Lung (tissue), 11 donors: ENCODE measurements at regions not wholly inside any gene's neighbourhood (a gene's known extent, or its start where the extent isn't known, plus 50 kb on each side); places are given as distances from the start of the nearest gene placed in this dataset.

Experiments used
- ATAC-seq: fragments of 200-7000 bp; cut with Tn5 transposase; one replicate; pipeline ENCODE4 v1.9.1; 2020; ENCODE audit warnings: moderate number of reproducible peaks; ENCODE audit not compliant: insufficient read depth, low FRiP score
- DNase-seq, 3 donors: peaks; one replicate each; pipeline ENCODE4 v3.0.0-alpha.2; 2013 to 2017
- H3K27ac ChIP-seq, 2 donors: one replicate each; pipeline ENCODE4 v1.5.1; 2013; ENCODE audit warnings: mild to moderate bottlenecking in 2 of 2, moderate library complexity in 2 of 2, control low read depth in 1 of 2, inconsistent platforms in 1 of 2, low read depth in 1 of 2, low read length in 1 of 2
- H3K27me3 ChIP-seq, 3 donors: one replicate each; pipeline ENCODE4 v1.5.1; 2013; ENCODE audit warnings: low read length in 2 of 3; ENCODE audit not compliant: control insufficient read depth in 3 of 3, insufficient read depth in 3 of 3
- H3K36me3 ChIP-seq, 4 donors: one replicate each; pipeline ENCODE4 v1.5.1; 2013; ENCODE audit warnings: low read length in 4 of 4, mild to moderate bottlenecking in 1 of 4, moderate library complexity in 1 of 4; ENCODE audit not compliant: control insufficient read depth in 4 of 4, insufficient read depth in 4 of 4
- H3K4me1 ChIP-seq, 5 donors: one replicate each; pipeline ENCODE4 v1.5.1; 2013; ENCODE audit warnings: low read length in 5 of 5, mild to moderate bottlenecking in 2 of 5, moderate library complexity in 1 of 5; ENCODE audit not compliant: control insufficient read depth in 5 of 5, insufficient read depth in 5 of 5
- H3K4me3 ChIP-seq: one replicate; pipeline ENCODE4 v1.5.1; 2013; ENCODE audit warnings: mild to moderate bottlenecking, control low read depth, moderate library complexity
- H3K9ac ChIP-seq, 2 donors: one replicate each; pipeline ENCODE4 v1.5.1; 2013; ENCODE audit warnings: low read length in 2 of 2, control low read depth in 1 of 2; ENCODE audit not compliant: insufficient read depth in 1 of 2
- H3K9me3 ChIP-seq, 4 donors: one replicate each; pipeline ENCODE4 v1.5.1; 2013; ENCODE audit warnings: low read length in 3 of 4, mild to moderate bottlenecking in 1 of 4, moderate library complexity in 1 of 4; ENCODE audit not compliant: control insufficient read depth in 4 of 4, insufficient read depth in 3 of 4
- CTCF ChIP-seq: IDR thresholded peaks from 2 replicates; pipeline ENCODE4 v1.5.1; 2012; ENCODE audit warnings: mild to moderate bottlenecking; ENCODE audit errors: control extremely low read depth, extremely low read depth
- WGBS, 2 donors: extraction: QIAGEN DNeasy Blood & Tissue Kit; methylation state at CpG; one replicate each; pipeline ENCODE4 v1.1.7; 2013; 5-methylcytosine and 5-hydroxymethylcytosine counted together
- donor health status: control.
- donor health status: control.
- donor health status: Bipolar disorder and iron deficiency.
- donor health status: healthy.
- donor health status: DM: yes; HTN: yes; CAD: no.

GRCh38 chr1:99554727-99555126, 91.2 kb upstream of the PALMD start:
- TF ChIP-seq CTCF: no peak
- no peaks in the 10 kb centered on the region for H3K36me3 ChIP-seq
- no peak overlapping the region for H3K27ac ChIP-seq
- ATAC-seq (no peak), DNase-seq (no peak)
- WGBS, 2 donors: 86 to 90% methylated on average over 2 of the region's 2 CpGs
- no peak overlapping the region for H3K4me3 ChIP-seq
- H3K9ac ChIP-seq: no peak overlapping the region
- no peaks in the 10 kb centered on the region for H3K27me3 ChIP-seq
- H3K9me3 ChIP-seq: no peaks in the 10 kb centered on the region
- H3K4me1 ChIP-seq: no peaks in the 10 kb centered on the region

- TF ChIP-seq CTCF: no peak
- Histone ChIP-seq H3K4me1 (no peaks in the 10 kb centered on the region), H3K9ac (no peak overlapping the region), H3K9me3 (peaks cover 0 to 2% (median 0%) of the 10 kb centered on the region in 4 donors), H3K4me3 (no peak overlapping the region), H3K27ac (no peak overlapping the region), H3K36me3 (no peaks in the 10 kb centered on the region), H3K27me3 (no peaks in the 10 kb centered on the region)
- DNase-seq (no peak), ATAC-seq (no peak)
- 89 to 90% methylated on average over 3 of the region's 3 CpGs for WGBS, 2 donors
Observed at GRCh38 chr1:99557546-99558202, 88.2 kb upstream of the PALMD start.

GRCh38 chr1:99559166-99559565, 86.7 kb upstream of the PALMD start:
- DNase-seq (peak in 1 of 3 donors; percentile 8), ATAC-seq (no peak)

More at GRCh38 chr1:99559166-99559565, 86.7 kb upstream of the PALMD start:
- Histone ChIP-seq H3K9ac (no peak overlapping the region), H3K27me3 (no peaks in the 10 kb centered on the region), H3K36me3 (no peaks in the 10 kb centered on the region), H3K27ac (no peak overlapping the region), H3K4me1 (no peaks in the 10 kb centered on the region), H3K9me3 (peaks cover 0 to 2% (median 0%) of the 10 kb centered on the region in 4 donors), H3K4me3 (no peak overlapping the region)
- 41 to 64% methylated on average over 2 of the region's 2 CpGs for WGBS, 2 donors
- TF ChIP-seq CTCF: no peak
